Mucosa of descending colon (tissue), 3 donors: ENCODE measurements at regions not wholly inside any gene's neighbourhood (a gene's known extent, or its start where the extent isn't known, plus 50 kb on each side); places are given as distances from the start of the nearest gene placed in this dataset.

Source experiments
- ATAC-seq: fragments of 200-7000 bp; cut with Tn5 transposase; one replicate; pipeline ENCODE4 v1.9.1; 2020; ENCODE audit warnings: mild to moderate bottlenecking, moderate library complexity
- DNase-seq, 3 donors: peaks; one replicate each; pipeline ENCODE4 v3.0.0-alpha.2; 2020
- H3K36me3 ChIP-seq: fragments of 200-600 bp; one replicate; pipeline ENCODE4 v1.8.0; 2021; ENCODE audit warnings: low read depth, mild to moderate bottlenecking
- H3K4me1 ChIP-seq: fragments of 200-600 bp; one replicate; pipeline ENCODE4 v1.8.0; 2021; ENCODE audit warnings: low read depth, mild to moderate bottlenecking
- H3K4me3 ChIP-seq: fragments of 200-600 bp; one replicate; pipeline ENCODE4 v1.8.0; 2021; ENCODE audit warnings: mild to moderate bottlenecking
- H3K9me3 ChIP-seq: fragments of 200-600 bp; one replicate; pipeline ENCODE4 v1.8.0; 2021; ENCODE audit warnings: mild to moderate bottlenecking
- CTCF ChIP-seq: fragments of 200-600 bp; IDR thresholded peaks from one replicate; pipeline ENCODE4 v1.8.0; 2022; ENCODE audit warnings: antibody characterized with exemption, mild to moderate bottlenecking
- intact Hi-C, 2 donors: fragments of 100-400 bp; cut with DNase I in 1 of 2; cut with micrococcal nuclease in 1 of 2; formaldehyde crosslinking; loops; one replicate each; pipeline versions ENCODE4 v1.11.0 to v1.11.1; 2022; cut with DNase I, micrococcal nuclease
- donor health status: DM: no; HTN: no; CAD: no; lungs with moderate emphysema.
- donor health status: DM: no; HTN: no; CAD: no.
- donor health status: DM: no; HTN: yes; CAD: no.

DNA sequence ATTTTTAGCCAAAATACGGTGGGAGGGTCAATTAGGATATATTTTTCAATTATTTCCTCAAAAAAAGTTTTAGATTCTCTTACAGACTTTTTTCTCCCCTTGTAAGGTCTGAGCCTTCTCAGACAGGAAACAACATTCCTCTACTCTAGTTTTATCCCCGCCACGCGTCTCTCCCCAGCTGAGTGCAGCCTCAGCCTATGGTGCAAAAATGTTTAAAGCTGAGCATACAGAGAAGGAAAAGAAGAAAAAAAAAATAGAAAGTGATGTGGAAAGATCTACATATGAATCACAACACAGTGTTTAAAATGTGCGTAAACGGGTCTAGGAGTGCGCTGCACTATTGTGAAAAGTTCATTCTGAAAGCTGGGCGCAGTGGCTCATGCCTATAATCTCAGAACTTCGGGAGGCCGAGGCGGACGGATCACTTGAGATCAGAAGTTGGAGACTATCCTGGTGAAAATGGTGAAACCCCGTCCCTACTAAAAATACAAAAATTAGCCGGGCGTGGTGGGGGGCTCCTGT is 159.0 kb downstream of the TRIM27 start:
- H3K9me3 ChIP-seq = no peaks in the 10 kb centered on the region
- no peak for TF ChIP-seq CTCF
- no peak for DNase-seq
- ATAC-seq = no peak
- no peaks in the 10 kb centered on the region for H3K36me3 ChIP-seq
- no peaks in the 10 kb centered on the region for H3K4me1 ChIP-seq
- intact Hi-C loops = no loop called here
- no peak overlapping the region for H3K4me3 ChIP-seq

- no peak for ATAC-seq
- Histone ChIP-seq H3K9me3 (no peaks in the 10 kb centered on the region), H3K4me3 (no peak overlapping the region), H3K4me1 (no peaks in the 10 kb centered on the region), H3K36me3 (no peaks in the 10 kb centered on the region)
- intact Hi-C loops = no loop called here
- DNase-seq = no peak
- TF ChIP-seq CTCF = no peak
These were observed 157.8 kb downstream of the TRIM27 start for GRCh38 chr6:28765978-28766351.

- intact Hi-C loops = no loop called here
- no peaks in the 10 kb centered on the region for H3K9me3 ChIP-seq
- H3K4me1 ChIP-seq = no peaks in the 10 kb centered on the region
- ATAC-seq (no peak), DNase-seq (no peak)
- no peak overlapping the region for H3K4me3 ChIP-seq
- no peaks in the 10 kb centered on the region for H3K36me3 ChIP-seq
- no peak for TF ChIP-seq CTCF
These were observed 157.4 kb downstream of the TRIM27 start for GRCh38 chr6:28766426-28766825.

- DNase-seq (no peak), ATAC-seq (no peak)
- intact Hi-C loops = no loop called here
- no peak for TF ChIP-seq CTCF
- Histone ChIP-seq H3K4me3 (no peak overlapping the region), H3K4me1 (no peaks in the 10 kb centered on the region), H3K36me3 (no peaks in the 10 kb centered on the region), H3K9me3 (no peaks in the 10 kb centered on the region)
These were observed 156.7 kb downstream of the TRIM27 start for GRCh38 chr6:28767133-28767532.

- ATAC-seq (no peak), DNase-seq (no peak)
- intact Hi-C loops = no loop called here
- Histone ChIP-seq H3K4me3 (no peak overlapping the region), H3K36me3 (no peaks in the 10 kb centered on the region), H3K9me3 (no peaks in the 10 kb centered on the region), H3K4me1 (no peaks in the 10 kb centered on the region)
- no peak for TF ChIP-seq CTCF
These were observed 156.1 kb downstream of the TRIM27 start for GRCh38 chr6:28767691-28768090.
